ENCODE measurements at regions not wholly inside any gene's neighbourhood (a gene's known extent, or its start where the extent isn't known, plus 50 kb on each side); places are given as distances from the start of the nearest gene placed in this dataset.

- DNase-seq: no peak
Observed at GRCh38 chr12:97097734-97098133, 190.7 kb downstream of the NEDD1 start.

GRCh38 chr12:97109441-97109840 is 202.4 kb downstream of the NEDD1 start:
- no peak for DNase-seq

GRCh38 chr12:97112136-97112535 is 205.1 kb downstream of the NEDD1 start:
- no peak for DNase-seq

- DNase-seq: no peak
Observed at GRCh38 chr12:97118796-97119375, 211.8 kb downstream of the NEDD1 start.

- no peak for DNase-seq
Observed at GRCh38 chr12:97127061-97127460, 220.0 kb downstream of the NEDD1 start.

- DNase-seq: no peak
Observed at GRCh38 chr12:97131220-97131981, 224.3 kb downstream of the NEDD1 start.

GRCh38 chr12:97132270-97132669 is 225.2 kb downstream of the NEDD1 start:
- no peak for DNase-seq

GRCh38 chr12:97134495-97134894 is 227.4 kb downstream of the NEDD1 start:
- no peak for DNase-seq

GRCh38 chr12:97140355-97140754 is 233.3 kb downstream of the NEDD1 start:
- DNase-seq: no peak

- DNase-seq: no peak
Observed at GRCh38 chr12:97142737-97143410, 235.8 kb downstream of the NEDD1 start.

- DNase-seq: peak; percentile 49
Observed at GRCh38 chr12:97148941-97149559, 242.0 kb downstream of the NEDD1 start.

- DNase-seq: no peak
Observed at GRCh38 chr12:97151481-97151880, 244.4 kb downstream of the NEDD1 start.

GRCh38 chr12:97159377-97159776 is 252.3 kb downstream of the NEDD1 start:
- no peak for DNase-seq

- DNase-seq: no peak
Observed at GRCh38 chr12:97160277-97160676, 253.2 kb downstream of the NEDD1 start.

- no peak for DNase-seq
Observed at GRCh38 chr12:97162173-97162572, 255.1 kb downstream of the NEDD1 start.

GRCh38 chr12:97164936-97165335 is 257.9 kb downstream of the NEDD1 start:
- DNase-seq: no peak

GRCh38 chr12:97167598-97167997 is 260.5 kb downstream of the NEDD1 start:
- DNase-seq: no peak

GRCh38 chr12:97168804-97169203 is 261.7 kb downstream of the NEDD1 start:
- DNase-seq: no peak

- DNase-seq: no peak
Observed at GRCh38 chr12:97169889-97170567, 263.0 kb downstream of the NEDD1 start.

- no peak for DNase-seq
Observed at GRCh38 chr12:97173688-97174410, 266.8 kb downstream of the NEDD1 start.

- DNase-seq: no peak
Observed at GRCh38 chr12:97177481-97177880, 270.4 kb downstream of the NEDD1 start.

- no peak for DNase-seq
Observed at GRCh38 chr12:97181571-97182265, 274.7 kb downstream of the NEDD1 start.

Data from activated naive CD4-positive, alpha-beta T cell treated with Interleukin-2 at 50 U/mL for 16 hours (primary cell).